GM12865 (cell line): ENCODE measurements at regions not wholly inside any gene's neighbourhood (a gene's known extent, or its start where the extent isn't known, plus 50 kb on each side); places are given as distances from the start of the nearest gene placed in this dataset.

Source experiments
- DNase-seq: peaks from one replicate; pipeline ENCODE4 v3.0.0; 2010; ENCODE audit warnings: low read depth
- H3K4me3 ChIP-seq: 2 replicates; pipeline ENCODE4 v1.5.1; 2011; ENCODE audit warnings: mild to moderate bottlenecking, low read depth, low read length, control low read depth
- CTCF ChIP-seq: IDR thresholded peaks from 2 replicates; pipeline ENCODE4 v1.5.1; 2011; ENCODE audit warnings: low read length, control low read depth, low read depth, inconsistent platforms; ENCODE audit not compliant: insufficient read depth; ENCODE audit errors: missing control alignments

- H3K4me3 ChIP-seq, result no peak overlapping the region
Measured at GRCh38 chr11:11082646-11083045, 224.8 kb upstream of the ZBED5 start.

GRCh38 chr11:11081776-11082175, 223.9 kb upstream of the ZBED5 start:
- no peak overlapping the region for H3K4me3 ChIP-seq
- TF ChIP-seq CTCF, result no peak
- DNase-seq, result no peak

More at GRCh38 chr11:11082646-11083045, 224.8 kb upstream of the ZBED5 start:
- TF ChIP-seq CTCF, result no peak
- no peak for DNase-seq

- TF ChIP-seq CTCF, result no peak
- H3K4me3 ChIP-seq, result no peak overlapping the region
Measured at GRCh38 chr11:11081288-11081687, 223.4 kb upstream of the ZBED5 start.

GRCh38 chr11:11078344-11079086, 220.7 kb upstream of the ZBED5 start:
- no peak for TF ChIP-seq CTCF
- DNase-seq, result no peak
- no peak overlapping the region for H3K4me3 ChIP-seq

More at GRCh38 chr11:11081288-11081687, 223.4 kb upstream of the ZBED5 start:
- no peak for DNase-seq

GRCh38 chr11:11077898-11078297, 220.0 kb upstream of the ZBED5 start:
- TF ChIP-seq CTCF, result no peak
- DNase-seq, result no peak
- H3K4me3 ChIP-seq, result no peak overlapping the region

GRCh38 chr11:11076879-11077278, 219.0 kb upstream of the ZBED5 start:
- DNase-seq, result no peak
- no peak overlapping the region for H3K4me3 ChIP-seq
- TF ChIP-seq CTCF, result no peak

- no peak for TF ChIP-seq CTCF
- no peak for DNase-seq
- H3K4me3 ChIP-seq, result no peak overlapping the region
Measured at GRCh38 chr11:11076276-11076675, 218.4 kb upstream of the ZBED5 start.
